Liver (tissue), 8 donors: ENCODE measurements at regions not wholly inside any gene's neighbourhood (a gene's known extent, or its start where the extent isn't known, plus 50 kb on each side); places are given as distances from the start of the nearest gene placed in this dataset.

Experiments
- DNase-seq: peaks from one replicate; pipeline ENCODE4 v3.0.0-alpha.2; 2017; ENCODE audit warnings: low spot score
- H3K27ac ChIP-seq, 2 donors: one replicate each; pipeline ENCODE4 v1.7.0; 2013; ENCODE audit warnings: inconsistent platforms in 2 of 2, low read length in 2 of 2, control low read depth in 1 of 2, low read depth in 1 of 2, mild to moderate bottlenecking in 1 of 2
- H3K27me3 ChIP-seq, 4 donors: one replicate each; pipeline versions ENCODE4 v1.6.1 to v1.7.0; 2013; ENCODE audit warnings: low read length in 3 of 4, inconsistent platforms in 1 of 4, mild to moderate bottlenecking in 1 of 4, moderate library complexity in 1 of 4; ENCODE audit not compliant: control insufficient read depth in 4 of 4, insufficient read depth in 4 of 4
- H3K36me3 ChIP-seq, 4 donors: one replicate each; pipeline versions ENCODE4 v1.6.1 to v1.7.0; 2013; ENCODE audit warnings: low read length in 3 of 4, mild to moderate bottlenecking in 3 of 4, low read depth in 1 of 4, moderate library complexity in 1 of 4; ENCODE audit not compliant: control insufficient read depth in 4 of 4, insufficient read depth in 3 of 4
- H3K4me1 ChIP-seq, 4 donors: one replicate each; pipeline versions ENCODE4 v1.6.1 to v1.7.0; 2013; ENCODE audit warnings: low read length in 3 of 4, mild to moderate bottlenecking in 3 of 4, moderate library complexity in 1 of 4; ENCODE audit not compliant: control insufficient read depth in 4 of 4, insufficient read depth in 4 of 4
- H3K4me3 ChIP-seq, 3 donors: one replicate each; pipeline versions ENCODE4 v1.6.1 to v1.7.0; 2013; ENCODE audit warnings: low read length in 3 of 3, control low read depth in 1 of 3, low read depth in 1 of 3, mild to moderate bottlenecking in 1 of 3
- H3K9ac ChIP-seq, 2 donors: one replicate each; pipeline ENCODE4 v1.7.0; 2013; ENCODE audit warnings: low read length in 2 of 2, mild to moderate bottlenecking in 2 of 2, moderate library complexity in 2 of 2, control low read depth in 1 of 2, low read depth in 1 of 2
- H3K9me3 ChIP-seq, 4 donors: one replicate each; pipeline versions ENCODE4 v1.6.1 to v1.7.0; 2013; ENCODE audit warnings: low read length in 3 of 4; ENCODE audit not compliant: control insufficient read depth in 4 of 4
- EGR1 ChIP-seq, 2 donors: IDR thresholded peaks; 2 replicates each; pipeline ENCODE4 v1.6.1; 2016 to 2018; ENCODE audit warnings: antibody characterized with exemption in 2 of 2, low read depth in 2 of 2
- FOXA1 ChIP-seq: IDR thresholded peaks from 2 replicates; pipeline ENCODE4 v1.6.1; 2016; ENCODE audit warnings: antibody characterized with exemption
- FOXA2 ChIP-seq: IDR thresholded peaks from 2 replicates; pipeline ENCODE4 v1.6.1; 2016; ENCODE audit warnings: antibody characterized with exemption
- GABPA ChIP-seq, 2 donors: IDR thresholded peaks in 1 of 2; conservative IDR thresholded peaks in 1 of 2; 2 replicates each; pipeline ENCODE4 v1.6.1; 2016; ENCODE audit warnings: antibody characterized with exemption in 2 of 2, mild to moderate bottlenecking in 1 of 2, moderate library complexity in 1 of 2
- HNF4A ChIP-seq, 2 donors: conservative IDR thresholded peaks; 2 replicates each; pipeline ENCODE4 v1.6.1; 2016; ENCODE audit warnings: antibody characterized with exemption in 2 of 2, mild to moderate bottlenecking in 2 of 2
- HNF4G ChIP-seq: IDR thresholded peaks from 2 replicates; pipeline ENCODE4 v1.6.1; 2016; ENCODE audit warnings: antibody characterized with exemption
- JUND ChIP-seq, 2 donors: IDR thresholded peaks; 2 replicates each; pipeline ENCODE4 v1.6.1; 2016; ENCODE audit warnings: antibody characterized with exemption in 2 of 2
- NR2F2 ChIP-seq: IDR thresholded peaks from 2 replicates; pipeline ENCODE4 v1.6.1; 2016; ENCODE audit warnings: antibody characterized with exemption
- RAD21 ChIP-seq, 2 donors: IDR thresholded peaks; 2 replicates each; pipeline ENCODE4 v1.6.1; 2016; ENCODE audit warnings: antibody characterized with exemption in 2 of 2, mild to moderate bottlenecking in 2 of 2
- RXRA ChIP-seq, 2 donors: IDR thresholded peaks; 2 replicates each; pipeline ENCODE4 v1.6.1; 2017 to 2018; ENCODE audit warnings: antibody characterized with exemption in 2 of 2, mild to moderate bottlenecking in 1 of 2
- SP1 ChIP-seq: IDR thresholded peaks from 2 replicates; pipeline ENCODE4 v1.6.1; 2018; ENCODE audit warnings: antibody characterized with exemption, mild to moderate bottlenecking
- YY1 ChIP-seq: IDR thresholded peaks from 2 replicates; pipeline ENCODE4 v1.6.1; 2016; ENCODE audit warnings: antibody characterized with exemption, mild to moderate bottlenecking
- WGBS: extraction: QIAGEN DNeasy Blood & Tissue Kit; methylation state at CpG from one replicate; pipeline ENCODE4 v1.1.7; 2013; 5-methylcytosine and 5-hydroxymethylcytosine counted together
- TF ChIP-seq, protein P1 (sequence below): IDR thresholded peaks from 2 replicates; pipeline ENCODE4 v1.6.1; 2016; ENCODE audit warnings: antibody characterized with exemption
- TF ChIP-seq, protein P2 (sequence below): IDR thresholded peaks from 2 replicates; pipeline ENCODE4 v1.6.1; 2016; ENCODE audit warnings: antibody characterized with exemption
- TF ChIP-seq, protein P3 (sequence below): IDR thresholded peaks from 2 replicates; pipeline ENCODE4 v1.6.1; 2016; ENCODE audit warnings: antibody characterized with exemption
- TF ChIP-seq, protein P4 (sequence below): IDR thresholded peaks from 2 replicates; pipeline ENCODE4 v1.6.1; 2016; ENCODE audit warnings: antibody characterized with exemption, mild to moderate bottlenecking
- TF ChIP-seq, protein P5 (sequence below): fragments of 150-350 bp; IDR thresholded peaks from 2 replicates; pipeline ENCODE4 v1.5.1; 2017; ENCODE audit warnings: improper control_type of control experiment, low read depth, low read length; ENCODE audit not compliant: missing input control
- donor health status: healthy.
- donor health status: healthy.
- donor health status: healthy.
- donor health status: healthy.
- donor health status: healthy.

DNA sequence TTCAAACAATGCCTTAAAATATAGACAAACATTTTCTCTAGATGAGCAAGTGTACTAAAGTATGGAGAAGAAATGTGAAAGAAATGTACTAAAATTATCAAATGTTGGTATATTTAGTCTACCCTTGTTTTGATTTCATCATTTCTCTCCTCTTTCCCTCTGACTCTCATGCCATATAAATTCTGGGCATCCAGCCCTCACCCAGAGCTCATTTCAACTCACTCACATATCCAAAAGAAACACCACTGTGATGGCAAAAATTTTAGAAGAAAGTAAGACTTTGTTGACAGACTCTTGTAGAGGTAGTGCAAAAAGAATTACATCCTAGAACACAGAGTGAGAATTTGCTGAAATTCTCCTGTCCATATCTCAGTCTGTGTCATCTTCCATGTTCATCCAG lies 377.8 kb upstream of the SUCLG2 start (continued):
- TF ChIP-seq SP1 (no peak), HNF4A (conservative IDR thresholded peaks at IDR 0.05) (no peak), JUND (IDR thresholded peaks at IDR 0.05) (no peak)

DNA sequence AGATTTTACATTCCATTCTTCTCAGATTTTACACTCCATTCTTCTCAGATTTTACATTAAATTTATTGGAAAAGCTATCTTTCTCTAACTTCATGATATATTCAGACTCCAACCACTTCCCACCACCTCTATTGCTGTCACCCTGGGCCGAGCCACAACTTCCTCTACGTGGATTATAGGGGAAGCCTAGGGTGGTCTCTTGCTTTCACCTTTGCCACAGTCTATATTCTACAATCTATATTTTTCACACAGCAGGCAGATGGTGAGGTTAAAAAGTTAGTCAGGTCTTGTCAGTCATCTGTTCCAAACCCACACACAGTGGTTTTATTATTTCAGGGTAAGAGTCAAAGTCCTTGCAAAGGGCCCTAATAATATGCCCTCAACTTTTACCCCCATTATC lies 370.8 kb upstream of the SUCLG2 start:
- Histone ChIP-seq H3K27me3 (no peaks in the 10 kb centered on the region), H3K4me1 (no peaks in the 10 kb centered on the region)
- DNase-seq = no peak

DNA sequence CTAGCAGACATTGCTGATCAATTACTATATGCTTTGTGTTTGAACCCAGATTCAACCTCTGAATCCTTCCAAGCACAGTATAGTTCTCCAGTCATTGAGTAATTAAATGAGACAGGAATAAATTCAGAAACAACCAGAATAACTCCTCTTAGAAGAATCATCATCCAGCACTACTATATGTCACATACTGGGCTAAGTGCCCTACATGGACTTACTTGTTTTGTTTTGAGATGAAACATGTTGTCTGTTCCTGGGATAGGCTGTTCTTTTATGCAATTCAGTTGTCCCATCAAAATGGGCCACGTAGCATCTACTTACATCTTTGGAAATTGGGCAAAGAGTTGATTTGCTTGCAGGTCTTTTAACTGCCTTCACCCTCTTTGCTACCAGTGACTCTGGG lies 365.5 kb upstream of the SUCLG2 start:
- no peak for DNase-seq
- no peak overlapping the region for H3K4me3 ChIP-seq
- no peaks in the 10 kb centered on the region for H3K27me3 ChIP-seq
- H3K9ac ChIP-seq = no peak overlapping the region
- H3K36me3 ChIP-seq = no peaks in the 10 kb centered on the region
- WGBS = 93% methylated on average over 1 of the region's 1 CpG
- H3K27ac ChIP-seq = no peak overlapping the region
- no peaks in the 10 kb centered on the region for H3K4me1 ChIP-seq
- no peak for TF ChIP-seq SP1
- TF ChIP-seq, protein P1, sequence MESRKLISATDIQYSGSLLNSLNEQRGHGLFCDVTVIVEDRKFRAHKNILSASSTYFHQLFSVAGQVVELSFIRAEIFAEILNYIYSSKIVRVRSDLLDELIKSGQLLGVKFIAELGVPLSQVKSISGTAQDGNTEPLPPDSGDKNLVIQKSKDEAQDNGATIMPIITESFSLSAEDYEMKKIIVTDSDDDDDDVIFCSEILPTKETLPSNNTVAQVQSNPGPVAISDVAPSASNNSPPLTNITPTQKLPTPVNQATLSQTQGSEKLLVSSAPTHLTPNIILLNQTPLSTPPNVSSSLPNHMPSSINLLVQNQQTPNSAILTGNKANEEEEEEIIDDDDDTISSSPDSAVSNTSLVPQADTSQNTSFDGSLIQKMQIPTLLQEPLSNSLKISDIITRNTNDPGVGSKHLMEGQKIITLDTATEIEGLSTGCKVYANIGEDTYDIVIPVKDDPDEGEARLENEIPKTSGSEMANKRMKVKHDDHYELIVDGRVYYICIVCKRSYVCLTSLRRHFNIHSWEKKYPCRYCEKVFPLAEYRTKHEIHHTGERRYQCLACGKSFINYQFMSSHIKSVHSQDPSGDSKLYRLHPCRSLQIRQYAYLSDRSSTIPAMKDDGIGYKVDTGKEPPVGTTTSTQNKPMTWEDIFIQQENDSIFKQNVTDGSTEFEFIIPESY = no peak
- TF ChIP-seq HNF4G = no peak
- no peak for TF ChIP-seq HNF4A (conservative IDR thresholded peaks at IDR 0.05)
- no peak for TF ChIP-seq NR2F2
- H3K9me3 ChIP-seq = no peaks in the 10 kb centered on the region

More for the DNA sequence above, 370.8 kb upstream of the SUCLG2 start:
- Histone ChIP-seq H3K27ac (no peak overlapping the region), H3K9me3 (no peaks in the 10 kb centered on the region), H3K9ac (no peak overlapping the region), H3K36me3 (no peaks in the 10 kb centered on the region), H3K4me3 (no peak overlapping the region)
- TF ChIP-seq YY1 (no peak), FOXA2 (no peak), EGR1 (IDR thresholded peaks at IDR 0.05; ENCODE audit: low read depth in 2 of 2) (no peak), HNF4G (no peak), GABPA (IDR thresholded peaks at IDR 0.05 in 1 of 2, conservative IDR thresholded peaks at IDR 0.05 in 1 of 2) (no peak), RXRA (IDR thresholded peaks at IDR 0.05) (no peak)
- 89% methylated on average over 2 of the region's 2 CpGs for WGBS

DNA sequence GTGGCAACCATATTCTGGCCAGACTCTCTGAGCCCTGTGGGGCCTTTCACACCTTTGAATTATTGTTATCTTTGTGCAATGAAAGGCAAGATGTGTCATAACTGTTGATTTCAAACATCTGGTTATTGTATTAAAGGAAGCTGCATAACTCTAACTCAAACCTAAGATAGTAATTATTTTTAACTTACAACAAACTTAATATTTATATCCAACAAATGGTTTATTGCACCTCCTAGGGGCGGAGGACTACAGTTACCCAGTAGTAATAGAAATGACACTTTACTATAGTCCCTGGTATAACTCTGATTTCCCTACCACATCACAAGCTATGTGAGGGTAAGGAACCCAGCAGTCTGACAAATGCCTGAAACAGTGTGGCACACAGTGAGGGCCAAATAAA lies 363.9 kb upstream of the SUCLG2 start:
- Histone ChIP-seq H3K27ac (no peak overlapping the region), H3K27me3 (no peaks in the 10 kb centered on the region), H3K4me3 (no peak overlapping the region), H3K4me1 (no peaks in the 10 kb centered on the region), H3K9ac (no peak overlapping the region), H3K36me3 (no peaks in the 10 kb centered on the region), H3K9me3 (no peaks in the 10 kb centered on the region)
- DNase-seq = no peak
- 92% methylated on average over 1 of the region's 1 CpG for WGBS
- TF ChIP-seq RXRA (IDR thresholded peaks at IDR 0.05) (no peak), FOXA1 (no peak), RAD21 (IDR thresholded peaks at IDR 0.05) (no peak), JUND (IDR thresholded peaks at IDR 0.05) (no peak), HNF4G (no peak), SP1 (no peak), NR2F2 (no peak), FOXA2 (no peak)
- TF ChIP-seq, protein P1 = no peak
- TF ChIP-seq, protein P2, sequence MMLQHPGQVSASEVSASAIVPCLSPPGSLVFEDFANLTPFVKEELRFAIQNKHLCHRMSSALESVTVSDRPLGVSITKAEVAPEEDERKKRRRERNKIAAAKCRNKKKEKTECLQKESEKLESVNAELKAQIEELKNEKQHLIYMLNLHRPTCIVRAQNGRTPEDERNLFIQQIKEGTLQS = no peak
- TF ChIP-seq, protein P3, sequence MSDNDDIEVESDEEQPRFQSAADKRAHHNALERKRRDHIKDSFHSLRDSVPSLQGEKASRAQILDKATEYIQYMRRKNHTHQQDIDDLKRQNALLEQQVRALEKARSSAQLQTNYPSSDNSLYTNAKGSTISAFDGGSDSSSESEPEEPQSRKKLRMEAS = no peak
- TF ChIP-seq, protein P4, sequence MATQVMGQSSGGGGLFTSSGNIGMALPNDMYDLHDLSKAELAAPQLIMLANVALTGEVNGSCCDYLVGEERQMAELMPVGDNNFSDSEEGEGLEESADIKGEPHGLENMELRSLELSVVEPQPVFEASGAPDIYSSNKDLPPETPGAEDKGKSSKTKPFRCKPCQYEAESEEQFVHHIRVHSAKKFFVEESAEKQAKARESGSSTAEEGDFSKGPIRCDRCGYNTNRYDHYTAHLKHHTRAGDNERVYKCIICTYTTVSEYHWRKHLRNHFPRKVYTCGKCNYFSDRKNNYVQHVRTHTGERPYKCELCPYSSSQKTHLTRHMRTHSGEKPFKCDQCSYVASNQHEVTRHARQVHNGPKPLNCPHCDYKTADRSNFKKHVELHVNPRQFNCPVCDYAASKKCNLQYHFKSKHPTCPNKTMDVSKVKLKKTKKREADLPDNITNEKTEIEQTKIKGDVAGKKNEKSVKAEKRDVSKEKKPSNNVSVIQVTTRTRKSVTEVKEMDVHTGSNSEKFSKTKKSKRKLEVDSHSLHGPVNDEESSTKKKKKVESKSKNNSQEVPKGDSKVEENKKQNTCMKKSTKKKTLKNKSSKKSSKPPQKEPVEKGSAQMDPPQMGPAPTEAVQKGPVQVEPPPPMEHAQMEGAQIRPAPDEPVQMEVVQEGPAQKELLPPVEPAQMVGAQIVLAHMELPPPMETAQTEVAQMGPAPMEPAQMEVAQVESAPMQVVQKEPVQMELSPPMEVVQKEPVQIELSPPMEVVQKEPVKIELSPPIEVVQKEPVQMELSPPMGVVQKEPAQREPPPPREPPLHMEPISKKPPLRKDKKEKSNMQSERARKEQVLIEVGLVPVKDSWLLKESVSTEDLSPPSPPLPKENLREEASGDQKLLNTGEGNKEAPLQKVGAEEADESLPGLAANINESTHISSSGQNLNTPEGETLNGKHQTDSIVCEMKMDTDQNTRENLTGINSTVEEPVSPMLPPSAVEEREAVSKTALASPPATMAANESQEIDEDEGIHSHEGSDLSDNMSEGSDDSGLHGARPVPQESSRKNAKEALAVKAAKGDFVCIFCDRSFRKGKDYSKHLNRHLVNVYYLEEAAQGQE = no peak
- TF ChIP-seq, protein P5, sequence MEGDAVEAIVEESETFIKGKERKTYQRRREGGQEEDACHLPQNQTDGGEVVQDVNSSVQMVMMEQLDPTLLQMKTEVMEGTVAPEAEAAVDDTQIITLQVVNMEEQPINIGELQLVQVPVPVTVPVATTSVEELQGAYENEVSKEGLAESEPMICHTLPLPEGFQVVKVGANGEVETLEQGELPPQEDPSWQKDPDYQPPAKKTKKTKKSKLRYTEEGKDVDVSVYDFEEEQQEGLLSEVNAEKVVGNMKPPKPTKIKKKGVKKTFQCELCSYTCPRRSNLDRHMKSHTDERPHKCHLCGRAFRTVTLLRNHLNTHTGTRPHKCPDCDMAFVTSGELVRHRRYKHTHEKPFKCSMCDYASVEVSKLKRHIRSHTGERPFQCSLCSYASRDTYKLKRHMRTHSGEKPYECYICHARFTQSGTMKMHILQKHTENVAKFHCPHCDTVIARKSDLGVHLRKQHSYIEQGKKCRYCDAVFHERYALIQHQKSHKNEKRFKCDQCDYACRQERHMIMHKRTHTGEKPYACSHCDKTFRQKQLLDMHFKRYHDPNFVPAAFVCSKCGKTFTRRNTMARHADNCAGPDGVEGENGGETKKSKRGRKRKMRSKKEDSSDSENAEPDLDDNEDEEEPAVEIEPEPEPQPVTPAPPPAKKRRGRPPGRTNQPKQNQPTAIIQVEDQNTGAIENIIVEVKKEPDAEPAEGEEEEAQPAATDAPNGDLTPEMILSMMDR = no peak
